Mesendoderm (in vitro differentiated cells): ENCODE measurements at regions not wholly inside any gene's neighbourhood (a gene's known extent, or its start where the extent isn't known, plus 50 kb on each side); places are given as distances from the start of the nearest gene placed in this dataset.
A peak's percentile ranks its signal among the peaks of the same experiment; 100 is the strongest.

Experiments used
- DNase-seq: peaks from one replicate; pipeline ENCODE4 v3.0.0; 2013
- H2AK5ac ChIP-seq: 2 replicates; pipeline ENCODE4 v1.6.1; 2013; ENCODE audit warnings: low read length, inconsistent platforms
- H2BK120ac ChIP-seq: 2 replicates; pipeline ENCODE4 v1.6.1; 2013; ENCODE audit warnings: low read depth, mild to moderate bottlenecking, low read length, moderate library complexity, mixed read lengths
- H2BK15ac ChIP-seq: replicated peaks from 2 replicates; pipeline ENCODE4 v1.6.1; 2013; ENCODE audit warnings: low read depth, mild to moderate bottlenecking, moderate library complexity
- H2BK5ac ChIP-seq: 2 replicates; pipeline ENCODE4 v1.6.1; 2013; ENCODE audit warnings: low read length, inconsistent platforms
- H3K18ac ChIP-seq: 2 replicates; pipeline ENCODE4 v1.6.1; 2013; ENCODE audit warnings: mild to moderate bottlenecking, low read length, mixed read lengths
- H3K23ac ChIP-seq: one replicate; pipeline ENCODE4 v1.6.1; 2013; ENCODE audit warnings: low read length
- H3K27ac ChIP-seq: 2 replicates; pipeline ENCODE4 v1.5.1; 2013; ENCODE audit warnings: low read depth, mild to moderate bottlenecking, inconsistent platforms, low read length, moderate library complexity
- H3K27me3 ChIP-seq: 2 replicates; pipeline ENCODE4 v1.6.1; 2013; ENCODE audit warnings: low read length, control low read depth, mild to moderate bottlenecking, inconsistent platforms; ENCODE audit not compliant: insufficient read depth, poor library complexity
- H3K36me3 ChIP-seq: 2 replicates; pipeline ENCODE4 v1.6.1; 2013; ENCODE audit warnings: low read length, inconsistent platforms; ENCODE audit not compliant: control insufficient read depth, insufficient read depth
- H3K4ac ChIP-seq: one replicate; pipeline ENCODE4 v1.6.1; 2013; ENCODE audit warnings: low read depth, mild to moderate bottlenecking, low read length, moderate library complexity
- H3K4me1 ChIP-seq: 2 replicates; pipeline ENCODE4 v1.6.1; 2013; ENCODE audit warnings: low read depth, low read length, inconsistent platforms; ENCODE audit not compliant: control insufficient read depth
- H3K4me2 ChIP-seq: 2 replicates; pipeline ENCODE4 v1.6.1; 2013; ENCODE audit warnings: low read length
- H3K4me3 ChIP-seq: 2 replicates; pipeline ENCODE4 v1.5.1; 2013; ENCODE audit warnings: mild to moderate bottlenecking, low read length
- H3K56ac ChIP-seq: one replicate; pipeline ENCODE4 v1.6.1; 2013; ENCODE audit warnings: low read length
- H3K79me1 ChIP-seq: 2 replicates; pipeline ENCODE4 v1.6.1; 2013; ENCODE audit warnings: low read length, inconsistent platforms
- H3K79me2 ChIP-seq: 2 replicates; pipeline ENCODE4 v1.6.1; 2013; ENCODE audit warnings: mild to moderate bottlenecking, low read length; ENCODE audit not compliant: control insufficient read depth, insufficient read depth
- H3K9ac ChIP-seq: 2 replicates; pipeline ENCODE4 v1.6.1; 2013; ENCODE audit warnings: low read length, inconsistent platforms
- H4K5ac ChIP-seq: one replicate; pipeline ENCODE4 v1.6.1; 2013; ENCODE audit warnings: low read length
- H4K8ac ChIP-seq: one replicate; pipeline ENCODE4 v1.6.1; 2013; ENCODE audit warnings: low read depth, mild to moderate bottlenecking, control low read depth, low read length, moderate library complexity
- WGBS: extraction: QIAGEN DNeasy Blood & Tissue Kit; methylation state at CpG from one replicate; pipeline ENCODE4 v1.1.7; 2013; ENCODE audit warnings: low lambda C conversion rate, missing lambda C conversion rate; ENCODE audit not compliant: insufficient coverage; ENCODE audit errors: extremely low coverage; 5-methylcytosine and 5-hydroxymethylcytosine counted together

DNA sequence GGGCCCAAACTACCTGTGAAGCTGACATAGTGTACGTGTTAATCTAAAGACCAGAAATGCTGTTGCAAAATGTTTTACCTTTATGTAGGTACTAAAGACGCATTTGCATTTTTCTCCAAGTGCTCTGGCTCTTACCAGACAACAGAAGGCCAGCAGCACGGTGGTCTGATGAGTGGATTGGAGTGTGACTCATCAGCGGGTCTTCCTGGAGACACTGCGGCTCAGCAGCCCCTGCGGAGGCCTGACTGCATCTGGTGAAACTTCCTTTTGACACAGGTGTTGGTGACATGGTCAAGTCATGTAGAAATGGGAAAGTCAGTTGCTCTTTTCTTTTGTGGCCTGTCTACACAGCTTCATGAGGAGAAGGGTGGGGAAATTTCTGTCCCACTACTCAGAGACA lies 723.6 kb downstream of the INHBA start:
- no CpG with 5 or more reads among the region's 6 CpGs for WGBS
- no peak overlapping the region for H3K27ac ChIP-seq
- H3K4me1 ChIP-seq, result no peaks in the 10 kb centered on the region
- no peak overlapping the region for H4K5ac ChIP-seq
- no peak overlapping the region for H3K23ac ChIP-seq
- H3K56ac ChIP-seq, result no peak overlapping the region
- no peaks in the 10 kb centered on the region for H3K79me1 ChIP-seq
- no peak overlapping the region for H4K8ac ChIP-seq
- no peak overlapping the region for H2AK5ac ChIP-seq
- no peak overlapping the region for H3K4ac ChIP-seq
- no peaks in the 10 kb centered on the region for H3K27me3 ChIP-seq
- H3K79me2 ChIP-seq, result no peaks in the 10 kb centered on the region
- DNase-seq, result peak; percentile 33
- no peak overlapping the region for H2BK5ac ChIP-seq
- H3K4me3 ChIP-seq, result no peak overlapping the region
- no peak overlapping the region for H3K9ac ChIP-seq
- no peak overlapping the region for H3K4me2 ChIP-seq
- no peak overlapping the region for H2BK120ac ChIP-seq
- no peak overlapping the region for H3K18ac ChIP-seq
- no peak overlapping the region for H2BK15ac ChIP-seq
- H3K36me3 ChIP-seq, result no peaks in the 10 kb centered on the region

GRCh38 chr7:40978047-40978446 lies 724.8 kb downstream of the INHBA start:
- Histone ChIP-seq H2BK15ac (no peak overlapping the region), H3K27ac (no peak overlapping the region)

GRCh38 chr7:40977533-40977932 lies 725.4 kb downstream of the INHBA start:
- Histone ChIP-seq H3K18ac (no peak overlapping the region), H3K4me1 (no peaks in the 10 kb centered on the region), H3K79me2 (no peaks in the 10 kb centered on the region), H3K9ac (no peak overlapping the region), H3K56ac (no peak overlapping the region), H3K79me1 (no peaks in the 10 kb centered on the region), H3K4me2 (no peak overlapping the region), H2BK15ac (no peak overlapping the region), H3K27ac (no peak overlapping the region), H3K23ac (no peak overlapping the region), H4K5ac (no peak overlapping the region), H2AK5ac (no peak overlapping the region), H3K4me3 (no peak overlapping the region), H4K8ac (no peak overlapping the region), H3K27me3 (no peaks in the 10 kb centered on the region), H2BK120ac (no peak overlapping the region), H3K36me3 (no peaks in the 10 kb centered on the region), H3K4ac (no peak overlapping the region), H2BK5ac (no peak overlapping the region)
- WGBS, result no CpG with 5 or more reads among the region's 1 CpG
- no peak for DNase-seq

More at GRCh38 chr7:40978047-40978446, 724.8 kb downstream of the INHBA start:
- Histone ChIP-seq H3K79me1 (no peaks in the 10 kb centered on the region), H2AK5ac (no peak overlapping the region), H3K18ac (no peak overlapping the region), H3K56ac (no peak overlapping the region), H4K5ac (no peak overlapping the region), H3K23ac (no peak overlapping the region), H3K27me3 (no peaks in the 10 kb centered on the region), H3K4me3 (no peak overlapping the region), H3K36me3 (no peaks in the 10 kb centered on the region), H3K4me1 (no peaks in the 10 kb centered on the region), H3K4me2 (no peak overlapping the region), H3K9ac (no peak overlapping the region), H2BK120ac (no peak overlapping the region), H4K8ac (no peak overlapping the region), H2BK5ac (no peak overlapping the region), H3K4ac (no peak overlapping the region), H3K79me2 (no peaks in the 10 kb centered on the region)
- no peak for DNase-seq
- WGBS, result no CpG with 5 or more reads among the region's 1 CpG

- H3K23ac ChIP-seq, result no peak overlapping the region
- H3K36me3 ChIP-seq, result no peaks in the 10 kb centered on the region
- H4K5ac ChIP-seq, result no peak overlapping the region
- no peak overlapping the region for H4K8ac ChIP-seq
- no peaks in the 10 kb centered on the region for H3K79me2 ChIP-seq
- no peak overlapping the region for H2BK120ac ChIP-seq
- H3K4ac ChIP-seq, result no peak overlapping the region
- no peak overlapping the region for H2AK5ac ChIP-seq
- H2BK5ac ChIP-seq, result no peak overlapping the region
- H3K9ac ChIP-seq, result no peak overlapping the region
- H3K79me1 ChIP-seq, result no peaks in the 10 kb centered on the region
- no peak overlapping the region for H3K56ac ChIP-seq
- no peaks in the 10 kb centered on the region for H3K27me3 ChIP-seq
- peak; percentile 61 for DNase-seq
- WGBS, result no CpG with 5 or more reads among the region's 1 CpG
- no peak overlapping the region for H3K4me2 ChIP-seq
- no peaks in the 10 kb centered on the region for H3K4me1 ChIP-seq
- no peak overlapping the region for H3K27ac ChIP-seq
- H2BK15ac ChIP-seq, result no peak overlapping the region
- no peak overlapping the region for H3K18ac ChIP-seq
- no peak overlapping the region for H3K4me3 ChIP-seq
These were observed 730.5 kb downstream of the INHBA start for GRCh38 chr7:40972426-40972825.

- H3K18ac ChIP-seq, result no peak overlapping the region
- H3K4me1 ChIP-seq, result no peaks in the 10 kb centered on the region
- H3K4me3 ChIP-seq, result no peak overlapping the region
- no peaks in the 10 kb centered on the region for H3K79me2 ChIP-seq
- no peak overlapping the region for H2BK120ac ChIP-seq
- WGBS, result no CpG with 5 or more reads among the region's 1 CpG
- no peak overlapping the region for H4K8ac ChIP-seq
- no peak overlapping the region for H3K56ac ChIP-seq
- no peak overlapping the region for H3K9ac ChIP-seq
- no peak for DNase-seq
- H3K79me1 ChIP-seq, result no peaks in the 10 kb centered on the region
- H3K23ac ChIP-seq, result no peak overlapping the region
- no peak overlapping the region for H2BK5ac ChIP-seq
- no peak overlapping the region for H2AK5ac ChIP-seq
- H2BK15ac ChIP-seq, result no peak overlapping the region
- no peak overlapping the region for H3K4me2 ChIP-seq
- no peak overlapping the region for H3K4ac ChIP-seq
- H3K27ac ChIP-seq, result no peak overlapping the region
- H3K36me3 ChIP-seq, result no peaks in the 10 kb centered on the region
- H4K5ac ChIP-seq, result no peak overlapping the region
- no peaks in the 10 kb centered on the region for H3K27me3 ChIP-seq
These were observed 733.2 kb downstream of the INHBA start for GRCh38 chr7:40969641-40970040.

DNA sequence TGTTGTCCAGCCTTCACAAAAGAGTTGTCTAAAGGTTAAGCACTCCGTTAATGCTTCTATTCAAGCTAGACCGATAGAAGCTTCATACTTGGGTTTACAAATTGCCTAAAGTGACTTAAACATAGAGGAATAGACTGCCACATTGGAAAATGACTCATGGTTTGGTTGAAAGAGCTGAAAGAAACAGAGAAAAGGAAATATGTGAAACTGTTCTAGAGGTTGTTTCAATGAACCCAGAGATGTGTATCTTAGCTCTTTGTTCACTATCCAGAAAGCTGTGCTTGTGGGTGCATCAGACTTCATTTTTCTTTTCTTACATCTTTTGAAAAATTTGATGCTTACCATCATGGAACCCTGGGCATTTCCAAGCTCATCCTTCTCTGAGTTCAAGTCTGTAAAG lies 736.2 kb downstream of the INHBA start:
- Histone ChIP-seq H2AK5ac (no peak overlapping the region), H2BK120ac (no peak overlapping the region), H2BK15ac (no peak overlapping the region), H3K9ac (no peak overlapping the region), H2BK5ac (no peak overlapping the region), H3K4me3 (no peak overlapping the region), H4K5ac (no peak overlapping the region), H3K36me3 (no peaks in the 10 kb centered on the region), H3K4me2 (no peak overlapping the region), H3K27me3 (no peaks in the 10 kb centered on the region), H3K79me2 (no peaks in the 10 kb centered on the region), H3K4ac (no peak overlapping the region), H3K4me1 (no peaks in the 10 kb centered on the region), H3K27ac (no peak overlapping the region), H4K8ac (no peak overlapping the region), H3K79me1 (no peaks in the 10 kb centered on the region), H3K18ac (no peak overlapping the region), H3K56ac (no peak overlapping the region), H3K23ac (no peak overlapping the region)
- DNase-seq, result no peak
- WGBS, result no CpG with 5 or more reads among the region's 2 CpGs
